Stomach (tissue), 8 donors: ENCODE measurements at regions not wholly inside any gene's neighbourhood (a gene's known extent, or its start where the extent isn't known, plus 50 kb on each side); places are given as distances from the start of the nearest gene placed in this dataset.

Source experiments
- DNase-seq, 2 donors: peaks; one replicate each; pipeline versions ENCODE4 v3.0.0 to v3.0.0-alpha.2; 2013 to 2019
- H3K27ac ChIP-seq, 5 donors: fragments of 200-600 bp in 4 of 5; sonication (generic) in 4 of 5; one replicate each; pipeline ENCODE4 v1.5.1; 2013 to 2019; ENCODE audit warnings: mild to moderate bottlenecking in 1 of 5, moderate library complexity in 1 of 5
- H3K27me3 ChIP-seq, 3 donors: fragments of 200-600 bp; sonication (generic); one replicate each; pipeline ENCODE4 v1.5.1; 2017 to 2019; ENCODE audit warnings: mixed run types in 1 of 3
- H3K36me3 ChIP-seq, 4 donors: fragments of 200-600 bp; sonication (generic); 1 replicate in 3 of 4; 2 replicates in 1 of 4; pipeline ENCODE4 v1.5.1; 2016 to 2019
- H3K4me1 ChIP-seq, 4 donors: fragments of 200-600 bp; sonication (generic); one replicate each; pipeline ENCODE4 v1.5.1; 2016 to 2019
- H3K4me3 ChIP-seq, 4 donors: fragments of 200-600 bp; sonication (generic) in 3 of 4; one replicate each; pipeline ENCODE4 v1.5.1; 2016 to 2019; ENCODE audit warnings: mild to moderate bottlenecking in 1 of 4
- H3K9me3 ChIP-seq, 4 donors: fragments of 200-600 bp; sonication (generic); one replicate each; pipeline ENCODE4 v1.5.1; 2016 to 2019
- CTCF ChIP-seq, 7 experiments: fragments of 450-650 bp in 4 of 7; fragments of 200-600 bp in 3 of 7; sonication (generic) in 3 of 7; IDR thresholded peaks; one replicate each; pipeline ENCODE4 v1.5.1; 2016 to 2019; ENCODE audit warnings: antibody characterized with exemption in 7 of 7, control low read depth in 2 of 7, mild to moderate bottlenecking in 1 of 7
- EP300 ChIP-seq: sonication (generic); formaldehyde crosslinking; IDR thresholded peaks from one replicate; pipeline ENCODE4 v1.6.1; 2017; ENCODE audit warnings: antibody characterized with exemption
- POLR2A ChIP-seq, 4 donors: fragments of 450-650 bp; IDR thresholded peaks; one replicate each; pipeline ENCODE4 v1.6.1; 2016; ENCODE audit warnings: antibody characterized with exemption in 4 of 4, control low read depth in 2 of 4, mild to moderate bottlenecking in 1 of 4, moderate library complexity in 1 of 4
- POLR2AphosphoS5 ChIP-seq, 3 donors: sonication (generic); formaldehyde crosslinking; IDR thresholded peaks; one replicate each; pipeline ENCODE4 v1.6.1; 2016; ENCODE audit warnings: antibody characterized with exemption in 3 of 3
- WGBS, 5 donors: extraction: QIAGEN DNeasy Blood & Tissue Kit in 3 of 5; methylation state at CpG; one replicate each; pipeline versions ENCODE4 v1.1.5 to v1.1.7; 2013 to 2018; 5-methylcytosine and 5-hydroxymethylcytosine counted together
- intact Hi-C: fragments of 100-400 bp; cut with DNase I; formaldehyde crosslinking; loops from one replicate; pipeline ENCODE4 v1.15.1; 2023; ENCODE audit warnings: low total_unique reads
- donor health status: healthy with polysubstance abuse.
- donor health status: Bipolar disorder and iron deficiency.
- donor health status: healthy.

DNA sequence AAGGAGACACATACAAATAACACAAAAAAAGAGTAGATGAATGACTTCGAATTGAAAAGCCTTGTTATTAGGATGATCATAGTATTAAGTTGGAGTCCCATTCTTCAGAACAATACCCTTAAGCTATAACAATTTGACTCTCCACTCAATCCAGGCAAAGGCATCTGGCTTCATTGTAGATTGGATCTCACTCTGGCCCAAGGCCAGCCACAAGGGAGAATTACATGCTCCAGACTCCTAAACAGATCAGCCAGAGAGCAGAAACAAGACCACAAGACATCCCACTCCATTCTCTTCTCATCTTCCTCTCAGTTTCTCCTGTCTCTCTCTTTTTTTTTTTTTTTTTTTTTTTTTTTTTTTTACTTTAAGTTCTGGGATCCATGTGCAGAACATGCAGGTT, 213.9 kb downstream of the DHX15 start:
- intact Hi-C loops: no loop called here
- Histone ChIP-seq H3K27ac (no peak overlapping the region), H3K4me3 (no peak overlapping the region), H3K27me3 (no peaks in the 10 kb centered on the region), H3K4me1 (peaks cover 0 to 14% (median 5%) of the 10 kb centered on the region in 4 donors), H3K9me3 (no peaks in the 10 kb centered on the region), H3K36me3 (no peaks in the 10 kb centered on the region)
- no peak for DNase-seq
- TF ChIP-seq POLR2AphosphoS5 (IDR thresholded peaks at IDR 0.05): no peak
- TF ChIP-seq POLR2A (IDR thresholded peaks at IDR 0.05): no peak
- TF ChIP-seq EP300: no peak
- no peak for TF ChIP-seq CTCF (IDR thresholded peaks at IDR 0.05)
- 76 to 88% (median 87%) methylated on average over 1 of the region's 1 CpG for WGBS, 5 donors

- no peaks in the 10 kb centered on the region for H3K9me3 ChIP-seq
- H3K27ac ChIP-seq: no peak overlapping the region
- no peaks in the 10 kb centered on the region for H3K27me3 ChIP-seq
- H3K4me3 ChIP-seq: no peak overlapping the region
- 64 to 97% (median 85%) methylated on average over 5 of the region's 5 CpGs for WGBS, 5 donors
- TF ChIP-seq CTCF (IDR thresholded peaks at IDR 0.05) (no peak), EP300 (no peak), POLR2AphosphoS5 (IDR thresholded peaks at IDR 0.05) (no peak), POLR2A (IDR thresholded peaks at IDR 0.05) (no peak)
- peaks cover 0 to 14% (median 5%) of the 10 kb centered on the region in 4 donors for H3K4me1 ChIP-seq
- intact Hi-C loops: no loop called here
- H3K36me3 ChIP-seq: no peaks in the 10 kb centered on the region
- DNase-seq: no peak
These were observed 214.8 kb downstream of the DHX15 start for GRCh38 chr4:24369507-24370029.

GRCh38 chr4:24368801-24369200, 215.6 kb downstream of the DHX15 start:
- WGBS, 5 donors: 90 to 95% (median 95%) methylated on average over 7 of the region's 7 CpGs
- Histone ChIP-seq H3K27ac (no peak overlapping the region), H3K4me3 (no peak overlapping the region), H3K36me3 (no peaks in the 10 kb centered on the region), H3K4me1 (peaks cover 0 to 13% (median 5%) of the 10 kb centered on the region in 4 donors), H3K27me3 (no peaks in the 10 kb centered on the region), H3K9me3 (no peaks in the 10 kb centered on the region)
- no peak for TF ChIP-seq POLR2A (IDR thresholded peaks at IDR 0.05)
- DNase-seq: no peak
- intact Hi-C loops: no loop called here

- H3K36me3 ChIP-seq: no peaks in the 10 kb centered on the region
- no peak overlapping the region for H3K4me3 ChIP-seq
- DNase-seq: no peak
- H3K4me1 ChIP-seq: peaks cover 0 to 4% (median 0%) of the 10 kb centered on the region in 4 donors
- intact Hi-C loops: no loop called here
- H3K27ac ChIP-seq: no peak overlapping the region
- 92 to 96% (median 94%) methylated on average over 3 of the region's 3 CpGs for WGBS, 5 donors
- H3K27me3 ChIP-seq: no peaks in the 10 kb centered on the region
- no peaks in the 10 kb centered on the region for H3K9me3 ChIP-seq
- TF ChIP-seq POLR2A (IDR thresholded peaks at IDR 0.05): no peak
These were observed 219.5 kb downstream of the DHX15 start for GRCh38 chr4:24364852-24365251.

DNA sequence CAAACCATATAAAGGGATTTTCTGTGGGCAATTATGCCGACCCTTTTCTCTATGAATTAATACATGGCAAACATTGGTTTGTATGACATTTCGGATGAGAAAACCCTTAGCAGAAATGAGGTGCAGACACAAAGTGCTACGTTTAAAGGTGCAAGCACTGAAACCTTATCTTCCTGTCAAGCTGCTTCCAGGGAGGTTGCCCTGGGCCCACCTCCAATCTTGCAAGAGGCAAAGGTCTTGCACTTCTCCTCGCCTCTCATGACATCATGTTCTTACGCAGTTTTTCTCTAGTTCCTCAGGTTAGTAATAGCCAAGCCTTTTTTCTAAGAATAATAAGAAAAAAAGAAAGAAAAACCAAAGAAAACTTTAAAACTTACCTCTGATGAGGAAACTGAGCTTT, 220.1 kb downstream of the DHX15 start:
- intact Hi-C loops: no loop called here

More for the DNA sequence above, 220.1 kb downstream of the DHX15 start:
- no peak for DNase-seq
- Histone ChIP-seq H3K27ac (no peak overlapping the region), H3K4me1 (peaks cover 0 to 4% (median 0%) of the 10 kb centered on the region in 4 donors), H3K27me3 (no peaks in the 10 kb centered on the region), H3K9me3 (no peaks in the 10 kb centered on the region), H3K4me3 (no peak overlapping the region), H3K36me3 (no peaks in the 10 kb centered on the region)
- WGBS, 5 donors: 66 to 74% (median 72%) methylated on average over 5 of the region's 5 CpGs
- TF ChIP-seq EP300 (no peak), POLR2A (IDR thresholded peaks at IDR 0.05) (no peak), CTCF (IDR thresholded peaks at IDR 0.05) (no peak), POLR2AphosphoS5 (IDR thresholded peaks at IDR 0.05) (no peak)
